ENCODE measurements at regions not wholly inside any gene's neighbourhood (a gene's known extent, or its start where the extent isn't known, plus 50 kb on each side); places are given as distances from the start of the nearest gene placed in this dataset.

DNA sequence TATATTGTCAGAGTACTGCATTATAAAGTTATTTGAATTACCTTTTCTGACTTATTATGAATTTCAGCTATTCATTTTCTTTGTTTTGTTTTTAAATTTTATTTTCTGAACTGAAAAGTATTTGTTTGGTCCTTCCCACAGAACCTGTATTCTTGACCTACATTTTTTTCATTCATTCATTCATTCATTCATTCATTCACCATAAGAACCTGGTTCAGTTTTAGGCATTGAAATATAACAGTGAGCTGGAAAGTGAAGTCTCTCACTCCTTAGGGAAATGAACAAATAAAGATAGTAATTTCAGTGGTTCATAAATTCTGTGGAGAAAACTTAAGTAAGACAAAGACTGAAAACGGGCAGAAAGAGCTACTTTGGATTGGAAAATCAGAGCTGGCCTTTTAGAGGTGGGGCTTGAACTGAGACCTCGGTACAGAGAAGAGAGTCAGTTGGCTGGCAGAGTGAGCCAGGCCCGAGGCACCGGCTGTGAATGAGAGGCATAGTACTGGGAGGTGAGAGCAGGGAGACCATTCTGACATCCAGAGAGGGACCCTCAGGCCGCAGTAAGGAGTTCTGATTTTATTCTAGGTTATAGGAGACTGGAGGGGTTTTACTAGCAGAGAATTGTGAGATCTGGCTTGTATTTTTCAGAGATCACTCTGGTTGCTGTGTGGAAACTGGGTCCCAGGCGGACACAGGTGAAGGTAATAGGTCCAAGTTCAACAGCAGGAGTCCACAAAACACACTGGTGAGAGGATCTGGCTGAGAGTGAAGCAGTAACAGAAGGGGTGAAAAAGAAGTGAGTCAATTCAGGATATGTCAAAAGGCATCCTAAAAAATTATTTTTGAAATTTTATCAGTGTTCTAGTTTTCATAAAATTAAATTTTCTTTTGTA is 75.8 kb upstream of the FN1 start:
- Histone ChIP-seq H3K27ac (no peak overlapping the region), H3K9me3 (no peaks in the 10 kb centered on the region), H3K27me3 (no peaks in the 10 kb centered on the region), H3K4me1 (no peaks in the 10 kb centered on the region), H3K36me3 (no peaks in the 10 kb centered on the region), H3K4me3 (replicated peaks in 1 of 3) (no peak overlapping the region)
- intact Hi-C loops (cut with DNase I): no loop called here
- no peak for DNase-seq
- WGBS, 2 donors: 75 to 86% methylated on average over 6 of the region's 6 CpGs
- TF ChIP-seq CTCF (IDR thresholded peaks at IDR 0.05) (no peak), POLR2A (IDR thresholded peaks at IDR 0.05) (no peak)

DNA sequence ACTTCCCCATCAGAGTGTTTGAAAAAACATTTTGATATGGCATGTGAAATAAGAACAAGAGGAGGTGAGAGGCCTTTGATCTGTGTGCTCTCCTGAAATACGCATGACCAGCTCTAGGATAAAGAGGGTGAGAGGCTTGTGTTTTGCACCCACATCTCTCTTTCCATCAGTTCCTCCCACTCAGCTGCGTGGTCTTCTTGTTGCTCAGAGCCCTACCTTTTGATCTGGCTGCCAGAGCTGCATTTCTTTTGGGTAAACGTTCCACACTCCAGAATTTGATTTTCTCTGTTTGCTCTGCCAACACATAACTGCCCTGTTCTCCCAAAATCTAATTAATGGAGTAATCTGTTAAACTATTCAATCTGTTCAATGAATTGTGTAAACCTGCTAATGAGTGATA is 72.0 kb upstream of the FN1 start:
- Histone ChIP-seq H3K4me1 (no peaks in the 10 kb centered on the region), H3K27me3 (no peaks in the 10 kb centered on the region), H3K9me3 (no peaks in the 10 kb centered on the region), H3K36me3 (no peaks in the 10 kb centered on the region), H3K27ac (no peak overlapping the region), H3K4me3 (replicated peaks in 1 of 3) (no peak overlapping the region)
- intact Hi-C loops (cut with DNase I): no loop called here
- no peak for TF ChIP-seq CTCF (IDR thresholded peaks at IDR 0.05)
- no peak for TF ChIP-seq POLR2A (IDR thresholded peaks at IDR 0.05)
- DNase-seq: no peak
- 35 to 41% methylated on average over 3 of the region's 3 CpGs for WGBS, 2 donors

- DNase-seq: no peak
- H3K36me3 ChIP-seq: no peaks in the 10 kb centered on the region
- intact Hi-C loops (cut with DNase I): no loop called here
- no peaks in the 10 kb centered on the region for H3K4me1 ChIP-seq
- no peak overlapping the region for H3K4me3 ChIP-seq (replicated peaks in 1 of 3)
- H3K9me3 ChIP-seq: no peaks in the 10 kb centered on the region
- H3K27me3 ChIP-seq: no peaks in the 10 kb centered on the region
- H3K27ac ChIP-seq: no peak overlapping the region
- no peak for TF ChIP-seq CTCF (IDR thresholded peaks at IDR 0.05)
Observed at GRCh38 chr2:215507136-215507535, 71.3 kb upstream of the FN1 start.

DNA sequence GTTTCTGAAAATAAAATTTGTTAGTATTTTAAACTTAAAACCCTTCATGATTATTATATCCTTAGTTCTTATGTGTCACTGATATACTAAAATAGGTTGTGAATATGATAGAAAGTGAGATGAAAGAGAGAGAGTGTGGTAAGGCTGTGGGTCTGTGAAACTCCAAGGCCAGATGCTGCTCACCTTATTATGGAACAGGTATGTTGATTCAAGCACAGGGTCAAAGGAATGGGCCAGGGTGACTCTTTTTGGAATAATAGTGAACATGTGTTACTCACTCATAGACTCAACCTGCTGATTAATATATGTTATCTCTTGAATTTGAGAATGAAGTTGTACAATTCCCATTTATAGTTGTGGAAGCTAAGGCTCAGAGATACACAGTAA is 70.7 kb upstream of the FN1 start:
- Histone ChIP-seq H3K9me3 (no peaks in the 10 kb centered on the region), H3K27ac (no peak overlapping the region), H3K4me1 (no peaks in the 10 kb centered on the region), H3K27me3 (no peaks in the 10 kb centered on the region), H3K36me3 (no peaks in the 10 kb centered on the region), H3K4me3 (replicated peaks in 1 of 3) (no peak overlapping the region)
- intact Hi-C loops (cut with DNase I): no loop called here
- TF ChIP-seq POLR2A (IDR thresholded peaks at IDR 0.05): no peak
- no peak for TF ChIP-seq CTCF (IDR thresholded peaks at IDR 0.05)
- no peak for DNase-seq

DNA sequence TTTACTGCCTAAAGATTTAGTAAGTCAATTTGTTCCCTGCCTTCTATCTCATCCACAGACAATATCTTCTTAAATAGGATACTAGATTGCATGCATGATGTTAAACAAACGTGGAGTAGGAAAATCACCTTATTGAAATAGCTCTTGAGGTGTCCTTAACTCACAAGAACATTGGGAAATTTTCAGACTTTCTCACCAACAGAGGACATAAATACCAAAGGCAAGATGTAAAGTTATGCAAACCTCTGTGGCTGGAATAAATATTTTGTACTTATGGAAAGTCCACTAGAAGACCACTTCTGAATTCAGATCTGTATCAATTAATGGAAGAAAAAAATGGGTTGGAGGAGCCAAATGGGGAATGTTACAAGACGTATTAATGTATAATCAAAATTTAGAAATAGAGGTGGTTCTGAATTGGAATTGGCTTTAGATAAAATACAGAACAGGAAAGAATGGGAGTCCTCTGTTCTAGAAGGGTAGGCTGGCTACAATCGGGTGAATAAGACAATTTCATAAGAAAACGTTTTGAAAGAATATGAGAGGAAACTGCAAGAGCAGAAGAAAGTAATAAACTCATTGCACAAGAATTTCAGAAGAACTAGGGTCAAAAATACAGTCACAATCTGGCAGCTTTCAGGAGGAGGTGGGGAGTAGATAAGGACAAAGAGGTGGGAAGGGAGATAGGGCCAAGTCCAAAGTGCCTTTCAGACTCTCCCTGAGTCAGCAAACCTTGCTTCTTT is 69.3 kb upstream of the FN1 start:
- Histone ChIP-seq H3K27ac (no peak overlapping the region), H3K4me1 (no peaks in the 10 kb centered on the region), H3K4me3 (replicated peaks in 1 of 3) (no peak overlapping the region), H3K27me3 (no peaks in the 10 kb centered on the region), H3K36me3 (no peaks in the 10 kb centered on the region), H3K9me3 (no peaks in the 10 kb centered on the region)
- intact Hi-C loops (cut with DNase I): no loop called here
- DNase-seq: no peak
- TF ChIP-seq CTCF (IDR thresholded peaks at IDR 0.05) (no peak), POLR2A (IDR thresholded peaks at IDR 0.05) (no peak)
- WGBS, 2 donors: 71 to 78% methylated on average over 4 of the region's 4 CpGs
